ENCODE measurements at regions not wholly inside any gene's neighbourhood (a gene's known extent, or its start where the extent isn't known, plus 50 kb on each side); places are given as distances from the start of the nearest gene placed in this dataset.
"Not testable (repeated sequence)": the region's sequence is repeated elsewhere in the genome, so short reads cannot be mapped to it uniquely, and the experiment has no call there.

DNA sequence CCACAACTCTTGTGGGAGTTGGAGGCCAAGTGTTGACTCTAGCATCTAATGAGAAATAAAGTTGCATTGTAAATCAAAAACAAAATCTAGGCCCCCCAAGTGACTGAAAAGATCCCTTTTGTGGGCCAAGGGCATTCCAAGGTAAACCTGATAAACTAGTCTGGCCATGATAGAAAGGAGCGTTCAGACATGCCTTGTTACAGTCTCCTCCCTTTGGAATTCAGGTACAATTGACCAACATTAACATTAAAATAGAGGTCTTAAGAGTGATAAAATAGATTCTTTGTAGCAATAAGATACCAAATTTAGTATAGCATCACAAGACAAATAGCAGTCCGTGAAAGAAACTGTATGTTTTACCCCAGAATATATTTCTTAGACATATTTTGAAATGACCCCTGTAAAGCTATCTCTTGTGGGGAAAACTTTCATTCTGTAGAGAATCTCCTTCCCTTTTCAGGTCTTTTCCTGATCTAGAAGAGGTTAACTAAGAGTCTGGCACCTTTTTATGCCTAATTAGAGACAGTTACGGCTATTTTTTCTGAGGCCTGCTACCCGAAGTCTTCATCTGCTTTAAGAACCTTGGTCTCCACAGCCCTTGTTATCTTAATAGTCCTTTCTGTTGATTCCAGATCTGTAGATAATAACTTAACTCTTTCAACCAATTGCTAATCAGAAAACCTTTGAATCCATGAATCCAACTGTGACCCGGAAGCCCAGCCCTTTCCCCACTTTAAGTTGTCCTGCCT is 495.4 kb upstream of the MMS22L start:
- DNase-seq, result no peak
- WGBS (ENCODE audit: low lambda C conversion rate), result 51% methylated on average over 5 of the region's 5 CpGs
- no peaks in the 10 kb centered on the region for H3F3A ChIP-seq (replicated peaks; ENCODE audit: insufficient read depth)

GRCh38 chr6:97779039-97779766 is 496.2 kb upstream of the MMS22L start:
- POLR2A ChIA-PET; H3K4me1 ChIP-seq (ENCODE audit: control insufficient read depth in 1 of 2, insufficient read depth in 2 of 2, low read depth in 1 of 2, low read length in 1 of 2); H3K36me3 ChIP-seq (replicated peaks in 1 of 2; ENCODE audit: control insufficient read depth in 1 of 2, insufficient read depth in 2 of 2, low read length in 1 of 2); H3F3A ChIP-seq (replicated peaks; ENCODE audit: insufficient read depth); H2AFZ ChIP-seq (ENCODE audit: low read depth); H3K9me3 ChIP-seq; H3K27me3 ChIP-seq (ENCODE audit: insufficient read depth); H4K20me1 ChIP-seq (ENCODE audit: insufficient read depth); CTCF ChIA-PET; H3K27ac ChIP-seq (ENCODE audit: low read depth in 2 of 2, low read length in 1 of 2); H3K4me3 ChIP-seq (ENCODE audit: low read depth in 2 of 2, low read length in 1 of 2); H3K9me2 ChIP-seq; DNase-seq; H3K79me2 ChIP-seq (ENCODE audit: insufficient read depth); H3K4me2 ChIP-seq; H3K9ac ChIP-seq: not testable (repeated sequence)
- WGBS (ENCODE audit: low lambda C conversion rate), result 73% methylated on average over 5 of the region's 6 CpGs

More for the DNA sequence above, 495.4 kb upstream of the MMS22L start:
- POLR2A ChIA-PET, result no interaction called here
- Histone ChIP-seq H3K36me3 (replicated peaks in 1 of 2; ENCODE audit: control insufficient read depth in 1 of 2, insufficient read depth in 2 of 2, low read length in 1 of 2) (no peaks in the 10 kb centered on the region), H3K9ac (no peak overlapping the region), H3K79me2 (ENCODE audit: insufficient read depth) (no peaks in the 10 kb centered on the region), H3K9me2 (no peaks in the 10 kb centered on the region), H3K27me3 (ENCODE audit: insufficient read depth) (no peaks in the 10 kb centered on the region), H3K9me3 (no peaks in the 10 kb centered on the region), H3K4me2 (no peak overlapping the region), H2AFZ (ENCODE audit: low read depth) (no peak overlapping the region), H4K20me1 (ENCODE audit: insufficient read depth) (no peaks in the 10 kb centered on the region), H3K27ac (ENCODE audit: low read depth in 2 of 2, low read length in 1 of 2) (no peak overlapping the region), H3K4me1 (ENCODE audit: control insufficient read depth in 1 of 2, insufficient read depth in 2 of 2, low read depth in 1 of 2, low read length in 1 of 2) (no peaks in the 10 kb centered on the region; a peak in 1 of 4 replicates), H3K4me3 (ENCODE audit: low read depth in 2 of 2, low read length in 1 of 2) (no peak overlapping the region)
- CTCF ChIA-PET, result no interaction called here
- TF ChIP-seq MEF2A (IDR thresholded peaks at IDR 0.05; ENCODE audit: borderline replicate concordance, low read depth), result no peak
- TF ChIP-seq MAX (IDR thresholded peaks at IDR 0.05; ENCODE audit: low read depth), result no peak
- TF ChIP-seq SMC3 (IDR thresholded peaks at IDR 0.05; ENCODE audit: low read depth, low read length), result no peak
- no peak for TF ChIP-seq NRF1 (IDR thresholded peaks at IDR 0.05; ENCODE audit: low read depth, low read length)
- no peak for TF ChIP-seq CHD2 (IDR thresholded peaks at IDR 0.05; ENCODE audit: low read length, partially characterized antibody)
- TF ChIP-seq, protein P1, sequence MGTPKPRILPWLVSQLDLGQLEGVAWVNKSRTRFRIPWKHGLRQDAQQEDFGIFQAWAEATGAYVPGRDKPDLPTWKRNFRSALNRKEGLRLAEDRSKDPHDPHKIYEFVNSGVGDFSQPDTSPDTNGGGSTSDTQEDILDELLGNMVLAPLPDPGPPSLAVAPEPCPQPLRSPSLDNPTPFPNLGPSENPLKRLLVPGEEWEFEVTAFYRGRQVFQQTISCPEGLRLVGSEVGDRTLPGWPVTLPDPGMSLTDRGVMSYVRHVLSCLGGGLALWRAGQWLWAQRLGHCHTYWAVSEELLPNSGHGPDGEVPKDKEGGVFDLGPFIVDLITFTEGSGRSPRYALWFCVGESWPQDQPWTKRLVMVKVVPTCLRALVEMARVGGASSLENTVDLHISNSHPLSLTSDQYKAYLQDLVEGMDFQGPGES (IDR thresholded peaks at IDR 0.05; ENCODE audit: low read depth, low read length), result no peak
- TF ChIP-seq, protein P2, sequence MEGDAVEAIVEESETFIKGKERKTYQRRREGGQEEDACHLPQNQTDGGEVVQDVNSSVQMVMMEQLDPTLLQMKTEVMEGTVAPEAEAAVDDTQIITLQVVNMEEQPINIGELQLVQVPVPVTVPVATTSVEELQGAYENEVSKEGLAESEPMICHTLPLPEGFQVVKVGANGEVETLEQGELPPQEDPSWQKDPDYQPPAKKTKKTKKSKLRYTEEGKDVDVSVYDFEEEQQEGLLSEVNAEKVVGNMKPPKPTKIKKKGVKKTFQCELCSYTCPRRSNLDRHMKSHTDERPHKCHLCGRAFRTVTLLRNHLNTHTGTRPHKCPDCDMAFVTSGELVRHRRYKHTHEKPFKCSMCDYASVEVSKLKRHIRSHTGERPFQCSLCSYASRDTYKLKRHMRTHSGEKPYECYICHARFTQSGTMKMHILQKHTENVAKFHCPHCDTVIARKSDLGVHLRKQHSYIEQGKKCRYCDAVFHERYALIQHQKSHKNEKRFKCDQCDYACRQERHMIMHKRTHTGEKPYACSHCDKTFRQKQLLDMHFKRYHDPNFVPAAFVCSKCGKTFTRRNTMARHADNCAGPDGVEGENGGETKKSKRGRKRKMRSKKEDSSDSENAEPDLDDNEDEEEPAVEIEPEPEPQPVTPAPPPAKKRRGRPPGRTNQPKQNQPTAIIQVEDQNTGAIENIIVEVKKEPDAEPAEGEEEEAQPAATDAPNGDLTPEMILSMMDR (IDR thresholded peaks at IDR 0.05), result no peak
- no peak for TF ChIP-seq GABPA (IDR thresholded peaks at IDR 0.05; ENCODE audit: low read depth)
- TF ChIP-seq TCF12 (IDR thresholded peaks at IDR 0.05), result no peak
- TF ChIP-seq USF2 (IDR thresholded peaks at IDR 0.05; ENCODE audit: borderline replicate concordance, low read depth, low read length), result no peak
- TF ChIP-seq ELF1 (IDR thresholded peaks at IDR 0.05), result no peak
- no peak for TF ChIP-seq RAD21 (IDR thresholded peaks at IDR 0.05; ENCODE audit: low read length)
- TF ChIP-seq MXI1 (IDR thresholded peaks at IDR 0.05; ENCODE audit: low read depth, low read length), result no peak
- no peak for TF ChIP-seq POLR2AphosphoS5 (IDR thresholded peaks at IDR 0.05; ENCODE audit: low read depth, low read length)
- TF ChIP-seq RFX5 (IDR thresholded peaks at IDR 0.05; ENCODE audit: low read length), result no peak
